Left ventricle myocardium inferior (tissue), 1 donor: ENCODE measurements at regions not wholly inside any gene's neighbourhood (a gene's known extent, or its start where the extent isn't known, plus 50 kb on each side); places are given as distances from the start of the nearest gene placed in this dataset.

Source experiments
- DNase-seq: peaks from one replicate; pipeline ENCODE4 v3.0.0-alpha.2; 2020
- H3K27ac ChIP-seq: fragments of 200-600 bp; replicated peaks from 2 replicates; pipeline ENCODE4 v1.8.0; 2021
- H3K27me3 ChIP-seq: fragments of 200-600 bp; 2 replicates; pipeline ENCODE4 v1.8.0; 2021; ENCODE audit warnings: low read depth
- H3K36me3 ChIP-seq: fragments of 200-600 bp; 2 replicates; pipeline ENCODE4 v1.8.0; 2021
- H3K4me1 ChIP-seq: fragments of 200-600 bp; 2 replicates; pipeline ENCODE4 v1.8.0; 2021
- H3K4me3 ChIP-seq: fragments of 200-600 bp; 2 replicates; pipeline ENCODE4 v1.8.0; 2021; ENCODE audit warnings: mild to moderate bottlenecking, moderate library complexity
- H3K9me3 ChIP-seq: fragments of 200-600 bp; replicated peaks from 2 replicates; pipeline ENCODE4 v1.8.0; 2021
- intact Hi-C: fragments of 100-400 bp; cut with micrococcal nuclease; formaldehyde crosslinking; loops from one replicate; pipeline ENCODE4 v1.11.0; 2022
- TF ChIP-seq, protein P1 (sequence below): fragments of 200-600 bp; IDR thresholded peaks from 2 replicates; pipeline ENCODE4 v1.8.0; 2021; ENCODE audit warnings: antibody characterized with exemption, mild to moderate bottlenecking, borderline replicate concordance
- donor health status: DM: no; HTN: yes; CAD: no; lungs with severe emphysema.

GRCh38 chr11:101327908-101328307, 198.3 kb upstream of the PGR start:
- Histone ChIP-seq H3K27me3 (no peaks in the 10 kb centered on the region), H3K9me3 (no peaks in the 10 kb centered on the region), H3K4me3 (no peak overlapping the region), H3K27ac (no peak overlapping the region), H3K36me3 (no peaks in the 10 kb centered on the region), H3K4me1 (no peaks in the 10 kb centered on the region)
- DNase-seq: no peak
- TF ChIP-seq, protein P1, sequence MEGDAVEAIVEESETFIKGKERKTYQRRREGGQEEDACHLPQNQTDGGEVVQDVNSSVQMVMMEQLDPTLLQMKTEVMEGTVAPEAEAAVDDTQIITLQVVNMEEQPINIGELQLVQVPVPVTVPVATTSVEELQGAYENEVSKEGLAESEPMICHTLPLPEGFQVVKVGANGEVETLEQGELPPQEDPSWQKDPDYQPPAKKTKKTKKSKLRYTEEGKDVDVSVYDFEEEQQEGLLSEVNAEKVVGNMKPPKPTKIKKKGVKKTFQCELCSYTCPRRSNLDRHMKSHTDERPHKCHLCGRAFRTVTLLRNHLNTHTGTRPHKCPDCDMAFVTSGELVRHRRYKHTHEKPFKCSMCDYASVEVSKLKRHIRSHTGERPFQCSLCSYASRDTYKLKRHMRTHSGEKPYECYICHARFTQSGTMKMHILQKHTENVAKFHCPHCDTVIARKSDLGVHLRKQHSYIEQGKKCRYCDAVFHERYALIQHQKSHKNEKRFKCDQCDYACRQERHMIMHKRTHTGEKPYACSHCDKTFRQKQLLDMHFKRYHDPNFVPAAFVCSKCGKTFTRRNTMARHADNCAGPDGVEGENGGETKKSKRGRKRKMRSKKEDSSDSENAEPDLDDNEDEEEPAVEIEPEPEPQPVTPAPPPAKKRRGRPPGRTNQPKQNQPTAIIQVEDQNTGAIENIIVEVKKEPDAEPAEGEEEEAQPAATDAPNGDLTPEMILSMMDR: no peak
- intact Hi-C loops: no loop called here

DNA sequence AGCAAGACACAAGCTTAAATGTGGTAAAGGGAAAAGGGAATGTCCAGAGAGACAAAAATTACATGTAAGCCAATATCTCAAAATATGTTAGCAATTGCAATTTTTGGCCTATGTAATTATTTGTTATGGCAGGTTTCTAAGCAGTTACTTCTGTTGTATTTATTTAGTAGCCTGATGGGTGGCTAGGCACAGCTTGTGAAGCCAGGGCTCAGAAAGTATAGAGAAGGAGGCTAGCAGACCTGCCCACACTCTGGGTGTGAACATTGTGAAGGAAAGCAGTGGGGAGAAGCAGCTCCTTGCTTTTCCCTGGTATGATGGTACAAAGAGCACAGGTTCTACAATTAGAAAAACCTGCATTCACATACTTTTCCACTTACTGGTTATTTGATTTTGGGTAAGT, 196.5 kb upstream of the PGR start:
- DNase-seq: no peak
- no peaks in the 10 kb centered on the region for H3K9me3 ChIP-seq
- intact Hi-C loops: no loop called here
- H3K4me1 ChIP-seq: no peaks in the 10 kb centered on the region
- no peak overlapping the region for H3K27ac ChIP-seq
- no peaks in the 10 kb centered on the region for H3K36me3 ChIP-seq
- no peak overlapping the region for H3K4me3 ChIP-seq
- H3K27me3 ChIP-seq: no peaks in the 10 kb centered on the region
- TF ChIP-seq, protein P1: no peak

DNA sequence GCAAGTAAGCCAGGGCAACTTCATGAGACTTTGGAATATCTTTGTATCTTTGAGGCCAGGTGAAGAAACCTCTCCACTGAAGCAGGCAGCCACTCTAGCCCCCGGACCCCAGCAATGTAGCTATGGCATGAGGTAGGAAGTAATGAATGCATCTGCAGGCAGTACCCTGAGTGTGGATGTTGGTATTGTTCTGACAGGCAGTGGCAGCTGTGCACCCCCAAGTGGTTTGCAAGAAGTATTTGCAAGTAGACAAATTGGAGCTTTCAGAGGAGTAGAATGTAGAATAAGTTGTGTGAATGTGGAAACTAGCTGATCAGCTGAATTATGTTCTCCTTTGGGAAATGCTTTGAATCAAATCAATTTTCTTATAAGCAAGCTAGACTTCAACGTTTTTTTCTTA, 194.4 kb upstream of the PGR start:
- TF ChIP-seq, protein P1: peak; percentile 55
- H3K4me1 ChIP-seq: no peaks in the 10 kb centered on the region
- no peak overlapping the region for H3K27ac ChIP-seq
- DNase-seq: no peak
- H3K27me3 ChIP-seq: no peaks in the 10 kb centered on the region
- H3K36me3 ChIP-seq: no peaks in the 10 kb centered on the region
- intact Hi-C loops: no loop called here
- H3K9me3 ChIP-seq: no peaks in the 10 kb centered on the region
- no peak overlapping the region for H3K4me3 ChIP-seq

DNA sequence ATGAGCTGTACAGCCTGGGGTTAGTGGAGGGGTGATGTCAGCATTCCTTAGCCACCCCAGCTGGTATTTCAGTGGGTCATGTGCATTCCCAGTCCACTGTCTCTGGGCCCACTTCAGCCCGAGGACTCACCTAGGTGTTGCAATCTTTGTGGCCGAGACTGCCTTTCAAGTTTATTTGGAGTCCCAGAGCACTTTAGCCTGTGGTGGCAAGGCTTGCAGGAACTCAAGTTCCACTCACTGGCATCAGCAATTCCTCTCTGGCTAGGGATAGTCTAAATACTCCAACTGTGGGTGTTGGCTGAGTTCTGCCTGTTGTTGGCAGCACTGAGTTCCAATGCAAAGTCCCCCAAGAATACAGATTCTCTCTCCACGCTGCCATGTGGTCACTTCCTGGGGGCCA, 191.6 kb upstream of the PGR start:
- intact Hi-C loops: no loop called here
- Histone ChIP-seq H3K36me3 (no peaks in the 10 kb centered on the region), H3K27ac (no peak overlapping the region), H3K9me3 (no peaks in the 10 kb centered on the region), H3K4me3 (no peak overlapping the region), H3K4me1 (no peaks in the 10 kb centered on the region), H3K27me3 (no peaks in the 10 kb centered on the region)
- no peak for DNase-seq
- TF ChIP-seq, protein P1: no peak

- Histone ChIP-seq H3K4me1 (no peaks in the 10 kb centered on the region), H3K27me3 (no peaks in the 10 kb centered on the region), H3K4me3 (no peak overlapping the region), H3K36me3 (no peaks in the 10 kb centered on the region), H3K27ac (no peak overlapping the region), H3K9me3 (peaks cover 10% of the 10 kb centered on the region)
- intact Hi-C loops: no loop called here
- TF ChIP-seq, protein P1: no peak
- DNase-seq: no peak
Observed at GRCh38 chr11:101306721-101307120, 177.1 kb upstream of the PGR start.

- intact Hi-C loops: no loop called here
- TF ChIP-seq, protein P1: no peak
Observed at GRCh38 chr11:101305496-101305895, 175.9 kb upstream of the PGR start.

More at GRCh38 chr11:101305496-101305895, 175.9 kb upstream of the PGR start:
- H3K4me3 ChIP-seq: no peak overlapping the region
- H3K9me3 ChIP-seq: no peaks in the 10 kb centered on the region
- no peaks in the 10 kb centered on the region for H3K4me1 ChIP-seq
- H3K27me3 ChIP-seq: no peaks in the 10 kb centered on the region
- no peak for DNase-seq
- no peaks in the 10 kb centered on the region for H3K36me3 ChIP-seq
- no peak overlapping the region for H3K27ac ChIP-seq
